Fibroblast of villous mesenchyme (primary cell): ENCODE measurements at regions not wholly inside any gene's neighbourhood (a gene's known extent, or its start where the extent isn't known, plus 50 kb on each side); places are given as distances from the start of the nearest gene placed in this dataset.
A peak's percentile ranks its signal among the peaks of the same experiment; 100 is the strongest.
"Not testable (repeated sequence)": the region's sequence is repeated elsewhere in the genome, so short reads cannot be mapped to it uniquely, and the experiment has no call there.

Experiments used
- DNase-seq: peaks from one replicate; pipeline ENCODE4 v3.0.0-alpha.2; 2010; ENCODE audit warnings: low read depth
- H3K4me3 ChIP-seq: 2 replicates; pipeline ENCODE4 v1.5.1; 2011; ENCODE audit warnings: low read depth, mild to moderate bottlenecking, low read length
- CTCF ChIP-seq: IDR thresholded peaks from 2 replicates; pipeline ENCODE4 v1.5.1; 2012; ENCODE audit warnings: low read depth, mild to moderate bottlenecking, low read length; ENCODE audit not compliant: insufficient read depth

GRCh38 chr3:71987828-71988227, 202.9 kb upstream of the PROK2 start:
- DNase-seq, result no peak
- no peak for TF ChIP-seq CTCF
- no peak overlapping the region for H3K4me3 ChIP-seq

- peak; percentile 24 for DNase-seq
- peak; percentile 63 for TF ChIP-seq CTCF
- H3K4me3 ChIP-seq, result no peak overlapping the region
These were observed 202.3 kb upstream of the PROK2 start for GRCh38 chr3:71987089-71987735.

- no peak for TF ChIP-seq CTCF
- DNase-seq, result no peak
- no peak overlapping the region for H3K4me3 ChIP-seq
These were observed 201.7 kb upstream of the PROK2 start for GRCh38 chr3:71986606-71987005.

- H3K4me3 ChIP-seq, result no peak overlapping the region
- TF ChIP-seq CTCF, result no peak
- DNase-seq, result no peak
These were observed 200.1 kb upstream of the PROK2 start for GRCh38 chr3:71984843-71985613.

GRCh38 chr3:71983694-71984093, 198.7 kb upstream of the PROK2 start:
- H3K4me3 ChIP-seq, result no peak overlapping the region
- DNase-seq, result no peak
- no peak for TF ChIP-seq CTCF

- DNase-seq, result peak; percentile 67
- H3K4me3 ChIP-seq, result not testable (repeated sequence)
These were observed 197.7 kb upstream of the PROK2 start for GRCh38 chr3:71982506-71983258.

- H3K4me3 ChIP-seq, result no peak overlapping the region
- TF ChIP-seq CTCF, result no peak
- DNase-seq, result no peak
These were observed 194.2 kb upstream of the PROK2 start for GRCh38 chr3:71979175-71979574.
